GM19238 (cell line): ENCODE measurements at regions not wholly inside any gene's neighbourhood (a gene's known extent, or its start where the extent isn't known, plus 50 kb on each side); places are given as distances from the start of the nearest gene placed in this dataset.

ENCODE experiments used
- DNase-seq: peaks from one replicate; pipeline ENCODE4 v3.0.0; 2011; ENCODE audit warnings: low spot score; ENCODE audit not compliant: insufficient read length

DNA sequence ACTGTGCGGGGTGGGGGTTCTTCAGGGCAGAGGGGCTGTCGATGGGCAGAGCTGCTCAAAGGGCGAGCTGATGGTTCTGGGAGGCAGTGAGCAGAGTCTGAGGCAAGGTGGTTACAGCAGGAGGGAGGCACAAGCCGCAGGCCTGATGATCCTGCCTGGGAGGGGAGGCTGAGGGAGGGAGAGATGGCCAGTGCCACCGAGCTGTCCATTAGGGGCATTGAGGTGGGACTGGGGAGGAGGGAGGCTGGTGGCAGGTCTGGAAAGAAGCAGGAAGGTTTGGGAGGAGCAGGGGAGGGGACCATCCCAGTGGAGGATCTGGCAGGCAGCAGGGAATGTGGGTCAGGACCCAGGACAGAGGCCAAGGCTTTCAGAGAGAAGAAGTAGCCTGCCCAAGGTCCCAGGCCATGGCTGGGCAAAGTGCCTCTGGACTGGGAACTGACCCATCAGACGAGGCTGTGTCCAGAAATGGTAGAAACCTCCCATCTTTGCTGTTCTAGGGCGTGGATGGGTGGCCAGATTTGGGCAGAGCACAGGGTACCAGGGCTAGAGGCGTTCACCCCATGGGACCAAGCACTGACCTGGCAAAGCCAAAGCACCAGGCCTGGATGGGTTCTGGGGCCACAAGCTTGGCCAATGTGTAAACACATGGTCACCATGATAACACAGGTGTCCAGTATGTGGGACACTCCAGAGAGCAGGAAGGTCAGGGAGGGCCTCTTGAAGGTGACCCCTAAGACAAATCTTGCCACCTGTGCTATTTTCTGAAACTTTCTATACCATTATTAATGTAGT lies 55.5 kb downstream of the INHBB start:
- DNase-seq: no peak

GRCh38 chr2:120402067-120402433 lies 56.1 kb downstream of the INHBB start:
- no peak for DNase-seq

DNA sequence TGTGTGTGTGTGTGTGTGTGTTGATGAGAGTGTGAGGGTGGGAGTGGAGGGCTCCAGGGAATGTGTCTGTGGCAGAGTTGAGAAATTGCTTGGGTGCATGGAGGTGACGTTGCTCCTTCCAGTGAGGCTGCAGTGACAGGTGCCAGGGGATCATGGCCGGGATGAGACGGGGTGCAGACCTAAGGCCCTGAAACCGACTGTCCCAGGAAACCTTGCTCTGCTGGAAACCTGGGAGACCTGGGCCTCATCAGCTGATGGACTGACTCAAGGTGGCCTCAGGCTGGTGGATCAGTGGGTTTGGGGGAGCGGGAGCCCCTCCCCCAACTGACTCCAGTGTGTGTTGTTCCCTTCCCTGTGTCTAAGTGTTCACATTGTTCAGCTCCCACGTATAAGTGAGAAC lies 56.6 kb downstream of the INHBB start:
- DNase-seq: no peak

- DNase-seq: no peak
Measured at GRCh38 chr2:120403261-120403660, 57.3 kb downstream of the INHBB start.

- DNase-seq: no peak
Measured at GRCh38 chr2:120403676-120404075, 57.7 kb downstream of the INHBB start.

DNA sequence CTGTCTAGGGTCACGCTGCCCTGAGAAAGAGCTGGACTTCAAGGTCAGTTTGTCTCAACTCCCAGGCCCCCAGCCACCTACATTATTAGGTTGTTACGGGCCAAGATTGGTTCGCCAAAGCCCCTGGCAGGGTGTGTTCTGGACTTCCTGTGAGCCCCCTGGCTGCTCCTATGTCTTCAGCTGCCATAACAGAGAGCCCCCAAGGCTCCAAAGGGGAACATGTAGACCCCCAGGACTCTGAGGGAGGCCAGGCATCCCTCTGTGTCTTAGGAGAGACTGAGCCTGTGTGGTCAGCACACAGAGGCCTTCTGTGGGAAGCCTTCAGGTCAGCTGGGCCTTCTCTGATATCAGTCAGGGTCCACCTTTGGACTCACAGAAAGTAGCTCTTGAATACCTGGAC lies 58.3 kb downstream of the INHBB start:
- DNase-seq: no peak

DNA sequence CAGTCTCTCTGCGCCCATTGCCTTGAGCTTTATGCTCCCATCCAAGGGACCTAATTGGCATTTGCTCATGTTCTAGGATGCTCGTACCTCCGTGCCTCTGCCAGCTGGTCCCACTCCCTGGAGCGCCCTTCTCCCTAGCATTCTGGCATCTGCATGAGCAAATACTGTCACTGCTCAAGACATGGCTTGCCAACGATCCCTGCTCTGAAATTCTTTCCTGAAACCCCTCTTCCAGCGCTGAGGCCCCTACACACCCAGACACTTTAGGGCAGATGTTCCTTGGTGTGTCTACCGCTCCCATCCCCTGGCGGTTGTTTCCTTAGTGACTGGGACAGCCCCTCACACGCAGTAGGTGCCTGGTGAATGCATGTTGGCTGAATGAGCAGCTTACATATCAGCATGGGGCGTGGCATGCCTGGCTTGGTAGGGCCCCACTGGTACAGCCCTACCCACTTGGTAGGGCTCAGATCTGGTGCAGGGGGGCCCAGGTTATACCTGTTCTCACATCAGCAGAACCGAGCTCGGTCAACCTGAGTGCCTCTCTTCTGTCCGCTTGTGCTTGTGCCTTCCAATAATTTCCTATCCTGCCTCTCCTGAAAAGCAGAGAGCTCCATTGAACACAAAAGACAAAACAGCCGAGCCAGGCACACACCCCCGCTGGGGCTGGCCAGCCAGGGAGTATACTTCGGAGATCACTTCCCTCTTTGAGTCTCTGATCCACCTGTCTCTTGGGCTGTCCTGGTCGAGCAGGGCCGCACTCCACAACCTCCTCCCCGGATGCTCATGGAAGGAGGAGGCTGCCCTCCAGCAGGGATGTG lies 59.2 kb downstream of the INHBB start:
- no peak for DNase-seq

DNA sequence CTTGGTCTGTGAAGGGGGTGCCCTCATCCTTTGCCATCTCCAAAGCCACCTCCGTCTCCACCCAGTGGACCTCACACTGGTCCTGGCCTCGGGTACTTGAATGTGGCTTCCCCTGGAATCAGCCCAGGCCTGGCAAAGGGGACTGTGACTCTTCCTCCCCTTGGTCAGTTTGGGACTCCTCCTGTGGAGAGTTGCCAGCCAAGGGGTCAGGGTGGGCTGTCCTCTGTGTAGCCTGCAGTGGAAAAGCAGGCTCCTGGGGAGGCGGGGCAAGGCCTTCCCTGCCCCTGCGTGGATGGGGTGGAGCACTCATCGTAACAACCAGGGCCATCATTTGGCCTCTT lies 59.8 kb downstream of the INHBB start:
- no peak for DNase-seq

DNA sequence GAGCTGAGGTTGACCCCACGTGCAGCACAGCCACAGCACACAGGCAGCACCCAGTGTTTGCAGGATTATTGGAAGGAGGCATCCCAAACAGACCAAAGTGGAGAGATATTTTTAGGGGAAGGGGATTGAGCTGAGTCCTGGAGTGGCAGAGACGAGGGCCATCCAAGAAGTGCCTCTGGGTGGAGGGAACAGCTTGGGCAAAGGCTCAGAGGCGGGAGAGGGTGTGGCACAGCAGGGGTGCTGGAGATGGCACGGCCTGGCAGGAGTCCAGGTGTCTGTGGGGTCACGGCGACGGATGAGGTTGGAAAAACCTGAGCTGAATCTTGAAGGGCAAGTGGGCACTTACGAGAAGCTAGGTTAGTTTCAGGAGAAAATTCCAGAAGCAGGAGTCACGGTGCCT lies 60.6 kb downstream of the INHBB start:
- no peak for DNase-seq

DNA sequence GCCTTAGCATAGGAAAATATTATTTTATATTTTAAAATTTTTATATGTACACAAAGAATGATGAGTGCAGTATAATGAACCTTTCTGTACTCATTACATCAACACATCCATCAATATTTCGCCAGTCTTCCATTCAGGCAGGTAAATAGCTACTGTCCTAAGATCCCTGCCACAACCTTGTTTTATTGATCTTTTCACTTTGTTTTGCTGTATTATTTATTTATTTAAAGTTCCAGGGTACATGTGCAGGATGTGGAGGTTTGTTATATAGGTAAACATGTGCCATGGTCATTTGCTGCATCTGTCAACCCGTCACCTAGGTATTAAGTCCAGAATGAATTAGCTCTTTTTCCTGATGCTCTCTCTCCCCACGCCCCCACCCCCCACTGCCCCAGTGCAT lies 64.6 kb downstream of the INHBB start:
- no peak for DNase-seq

GRCh38 chr2:120415060-120415459 lies 69.1 kb downstream of the INHBB start:
- no peak for DNase-seq

DNA sequence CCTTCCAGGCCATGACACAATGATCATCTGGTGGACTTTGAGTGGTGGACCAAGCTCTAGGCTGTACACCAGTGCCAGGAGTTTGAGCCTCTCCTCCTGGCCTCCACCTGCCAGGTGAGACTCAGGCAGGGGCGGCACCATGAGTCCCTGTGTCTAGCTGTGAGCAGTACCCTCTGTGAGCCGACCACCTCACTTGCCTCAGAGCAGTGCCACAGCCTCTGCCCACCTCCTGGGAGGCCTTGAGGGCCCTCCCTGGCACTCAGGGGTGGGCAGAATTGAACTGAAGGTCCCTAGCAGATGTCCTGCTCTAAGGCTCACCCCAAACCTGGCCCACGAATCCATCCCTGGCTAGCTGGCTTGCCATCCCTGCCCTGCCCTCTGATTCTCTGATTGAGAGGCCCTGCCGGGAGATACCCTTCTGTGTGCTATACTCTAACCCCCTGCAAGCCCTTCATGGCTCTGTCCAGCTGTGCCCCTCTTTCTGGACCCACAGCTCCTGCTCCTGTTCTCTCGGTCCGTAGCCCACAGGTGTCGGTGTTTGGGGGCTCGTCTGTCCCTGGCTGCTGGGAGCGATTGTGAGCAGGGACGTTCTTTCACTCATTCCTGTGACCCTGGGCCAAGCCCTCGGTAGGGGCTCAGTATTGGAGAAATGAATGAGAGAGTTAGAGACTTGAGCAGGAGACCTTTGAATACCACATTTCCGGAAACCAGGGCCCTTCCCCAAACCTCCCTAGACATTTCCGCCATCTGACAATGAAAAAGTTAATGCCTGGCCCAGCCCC lies 70.0 kb downstream of the INHBB start:
- DNase-seq: no peak

GRCh38 chr2:120418174-120418787 lies 72.3 kb downstream of the INHBB start:
- DNase-seq: no peak

GRCh38 chr2:120419073-120419472 lies 73.1 kb downstream of the INHBB start:
- no peak for DNase-seq

- DNase-seq: no peak
Measured at GRCh38 chr2:120419955-120420354, 74.0 kb downstream of the INHBB start.

GRCh38 chr2:120421126-120421829 lies 75.3 kb downstream of the INHBB start:
- no peak for DNase-seq

GRCh38 chr2:120421830-120422175 lies 75.9 kb downstream of the INHBB start:
- no peak for DNase-seq

- DNase-seq: no peak
Measured at GRCh38 chr2:120422465-120423160, 76.7 kb downstream of the INHBB start.

DNA sequence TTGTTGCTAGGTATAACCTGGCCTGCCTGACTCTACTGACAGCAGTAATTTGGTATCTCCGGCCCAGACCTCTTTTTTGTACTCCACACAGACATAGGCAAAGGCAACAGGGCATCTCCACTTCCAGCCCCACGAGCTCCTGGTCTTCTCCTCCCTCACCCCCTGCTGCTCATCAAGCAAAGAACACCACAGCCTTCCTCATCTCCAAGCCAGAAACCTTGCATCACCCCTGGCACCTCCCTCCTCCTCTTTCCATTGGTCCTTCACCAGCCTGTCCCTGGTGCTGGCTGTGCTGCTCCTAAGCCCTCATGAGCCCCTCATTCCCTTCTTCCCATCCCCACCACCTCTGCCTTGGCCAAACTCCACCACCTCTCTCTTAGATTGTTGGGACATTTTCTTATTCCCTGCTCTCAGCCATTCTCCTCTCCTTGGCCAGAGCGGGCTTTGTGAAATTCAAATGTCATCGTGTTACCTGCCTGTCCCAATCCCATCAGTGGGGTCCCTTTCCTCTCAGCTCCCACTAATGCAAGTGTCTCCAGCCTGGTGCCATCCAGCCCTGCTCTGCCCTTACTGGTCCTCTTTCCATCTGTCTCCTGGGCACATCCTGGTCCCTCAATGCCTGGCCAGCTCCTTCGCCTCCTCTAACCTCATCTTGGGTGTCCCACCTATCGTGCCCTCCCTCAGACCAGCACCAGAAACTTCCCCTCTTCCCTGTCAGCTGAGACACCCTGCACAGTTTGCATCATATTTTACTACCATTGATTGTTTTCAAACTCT lies 77.4 kb downstream of the INHBB start:
- DNase-seq: no peak

- DNase-seq: no peak
Measured at GRCh38 chr2:120424274-120424796, 78.4 kb downstream of the INHBB start.
